ENCODE measurements at regions not wholly inside any gene's neighbourhood (a gene's known extent, or its start where the extent isn't known, plus 50 kb on each side); places are given as distances from the start of the nearest gene placed in this dataset.
"Not testable (repeated sequence)": the region's sequence is repeated elsewhere in the genome, so short reads cannot be mapped to it uniquely, and the experiment has no call there.

GRCh38 chr9:90741036-90741435 is 60.6 kb upstream of the SYK start:
- Mint-ChIP-seq H3K27ac (no peak overlapping the region), H3K9me3 (peaks cover 5 to 13% of the 10 kb centered on the region in 2 donors), H3K36me3 (peaks cover 5 to 12% of the 10 kb centered on the region in 2 donors)
- DNase-seq (ENCODE audit: low spot score in 2 of 2) (no peak), ATAC-seq (no peak)

- no peak for DNase-seq (ENCODE audit: low spot score in 2 of 2)
- H3K27ac Mint-ChIP-seq = no peak overlapping the region
Measured at GRCh38 chr9:90737742-90738141, 63.9 kb upstream of the SYK start.

GRCh38 chr9:90735952-90736351 is 65.7 kb upstream of the SYK start:
- ATAC-seq (no peak), DNase-seq (ENCODE audit: low spot score in 2 of 2) (no peak)
- Mint-ChIP-seq H3K27ac (no peak overlapping the region), H3K36me3 (peaks cover 5 to 12% of the 10 kb centered on the region in 2 donors), H3K9me3 (peaks cover 5 to 13% of the 10 kb centered on the region in 2 donors)

More at GRCh38 chr9:90737742-90738141, 63.9 kb upstream of the SYK start:
- Mint-ChIP-seq H3K9me3 (peaks cover 5 to 13% of the 10 kb centered on the region in 2 donors), H3K36me3 (peaks cover 5 to 12% of the 10 kb centered on the region in 2 donors)
- no peak for ATAC-seq

GRCh38 chr9:90734631-90735030 is 67.0 kb upstream of the SYK start:
- no peak for DNase-seq (ENCODE audit: low spot score in 2 of 2)
- Mint-ChIP-seq H3K9me3 (peaks cover 4 to 13% of the 10 kb centered on the region in 2 donors), H3K36me3 (peaks cover 4 to 6% of the 10 kb centered on the region in 2 donors), H3K27ac (no peak overlapping the region)
- ATAC-seq = no peak

GRCh38 chr9:90729351-90729750 is 72.3 kb upstream of the SYK start:
- H3K36me3 Mint-ChIP-seq = no peaks in the 10 kb centered on the region
- H3K27ac Mint-ChIP-seq = no peak overlapping the region
- DNase-seq (ENCODE audit: low spot score in 2 of 2) = no peak
- H3K9me3 Mint-ChIP-seq = no peaks in the 10 kb centered on the region
- ATAC-seq = no peak

- ATAC-seq = no peak
- H3K27ac Mint-ChIP-seq = no peak overlapping the region
- H3K36me3 Mint-ChIP-seq = no peaks in the 10 kb centered on the region
- no peak for DNase-seq (ENCODE audit: low spot score in 2 of 2)
- H3K9me3 Mint-ChIP-seq = no peaks in the 10 kb centered on the region
Measured at GRCh38 chr9:90727488-90727887, 74.1 kb upstream of the SYK start.

GRCh38 chr9:90726215-90726614 is 75.4 kb upstream of the SYK start:
- H3K36me3 Mint-ChIP-seq = no peaks in the 10 kb centered on the region
- no peak overlapping the region for H3K27ac Mint-ChIP-seq
- no peak for ATAC-seq
- DNase-seq (ENCODE audit: low spot score in 2 of 2) = no peak
- H3K9me3 Mint-ChIP-seq = no peaks in the 10 kb centered on the region

GRCh38 chr9:90724880-90725279 is 76.7 kb upstream of the SYK start:
- no peak for DNase-seq (ENCODE audit: low spot score in 2 of 2)
- no peak overlapping the region for H3K27ac Mint-ChIP-seq
- ATAC-seq = no peak
- no peaks in the 10 kb centered on the region for H3K36me3 Mint-ChIP-seq
- H3K9me3 Mint-ChIP-seq = no peaks in the 10 kb centered on the region

GRCh38 chr9:90724112-90724511 is 77.5 kb upstream of the SYK start:
- Mint-ChIP-seq H3K9me3 (no peaks in the 10 kb centered on the region), H3K36me3 (no peaks in the 10 kb centered on the region), H3K27ac (no peak overlapping the region)
- ATAC-seq = peak; percentile 37 to 83
- DNase-seq (ENCODE audit: low spot score in 2 of 2) = no peak

GRCh38 chr9:90722071-90722470 is 79.4 kb upstream of the DIRAS2 start:
- Mint-ChIP-seq H3K9me3 (no peaks in the 10 kb centered on the region), H3K36me3 (no peaks in the 10 kb centered on the region), H3K27ac (no peak overlapping the region)
- DNase-seq (ENCODE audit: low spot score in 2 of 2) (no peak), ATAC-seq (no peak)

GRCh38 chr9:90720621-90721265 is 78.1 kb upstream of the DIRAS2 start:
- no peak for DNase-seq (ENCODE audit: low spot score in 2 of 2)
- no peak for ATAC-seq
- Mint-ChIP-seq H3K36me3 (no peaks in the 10 kb centered on the region), H3K27ac (no peak overlapping the region), H3K9me3 (no peaks in the 10 kb centered on the region)

- Mint-ChIP-seq H3K9me3 (no peaks in the 10 kb centered on the region), H3K36me3 (no peaks in the 10 kb centered on the region), H3K27ac (no peak overlapping the region)
- ATAC-seq (no peak), DNase-seq (ENCODE audit: low spot score in 2 of 2) (no peak)
Measured at GRCh38 chr9:90706230-90706629, 63.6 kb upstream of the DIRAS2 start.

- no peaks in the 10 kb centered on the region for H3K9me3 Mint-ChIP-seq
- DNase-seq (ENCODE audit: low spot score in 2 of 2) (no peak), ATAC-seq (no peak)
- H3K36me3 Mint-ChIP-seq = no peaks in the 10 kb centered on the region
- no peak overlapping the region for H3K27ac Mint-ChIP-seq
Measured at GRCh38 chr9:90702441-90702955, 59.9 kb upstream of the DIRAS2 start.

GRCh38 chr9:90698871-90699440 is 56.3 kb upstream of the DIRAS2 start:
- no peaks in the 10 kb centered on the region for H3K36me3 Mint-ChIP-seq
- H3K9me3 Mint-ChIP-seq = no peaks in the 10 kb centered on the region
- DNase-seq (ENCODE audit: low spot score in 2 of 2) (no peak), ATAC-seq (no peak)
- no peak overlapping the region for H3K27ac Mint-ChIP-seq

- no peaks in the 10 kb centered on the region for H3K9me3 Mint-ChIP-seq
- ATAC-seq (no peak), DNase-seq (ENCODE audit: low spot score in 2 of 2) (no peak)
- H3K36me3 Mint-ChIP-seq = no peaks in the 10 kb centered on the region
- H3K27ac Mint-ChIP-seq = no peak overlapping the region
Measured at GRCh38 chr9:90697808-90698207, 55.2 kb upstream of the DIRAS2 start.

- DNase-seq (ENCODE audit: low spot score in 2 of 2); H3K9me3 Mint-ChIP-seq; H3K27ac Mint-ChIP-seq; H3K36me3 Mint-ChIP-seq; ATAC-seq: not testable (repeated sequence)
Measured at GRCh38 chr9:90694187-90694586, 51.6 kb upstream of the DIRAS2 start.
